NCI-H2196 (cell line): ENCODE measurements at regions not wholly inside any gene's neighbourhood (a gene's known extent, or its start where the extent isn't known, plus 50 kb on each side); places are given as distances from the start of the nearest gene placed in this dataset.

Experiments used
- DNase-seq: peaks from one replicate; lab custom pipeline; 2025; ENCODE audit not compliant: unreplicated experiment; lab: John Stamatoyannopoulos, UW

GRCh38 chr10:4067931-4068561, 283.0 kb upstream of the KLF6 start:
- no peak for DNase-seq

- no peak for DNase-seq
These were observed 282.5 kb upstream of the KLF6 start for GRCh38 chr10:4067531-4067930.

GRCh38 chr10:4066581-4067390, 281.8 kb upstream of the KLF6 start:
- no peak for DNase-seq

- no peak for DNase-seq
These were observed 279.5 kb upstream of the KLF6 start for GRCh38 chr10:4064489-4064888.

- DNase-seq: no peak
These were observed 278.7 kb upstream of the KLF6 start for GRCh38 chr10:4063717-4064116.

GRCh38 chr10:4062751-4063150, 277.7 kb upstream of the KLF6 start:
- DNase-seq: no peak

- DNase-seq: no peak
These were observed 277.1 kb upstream of the KLF6 start for GRCh38 chr10:4062072-4062471.

- DNase-seq: no peak
These were observed 276.5 kb upstream of the KLF6 start for GRCh38 chr10:4061441-4061951.

- no peak for DNase-seq
These were observed 274.6 kb upstream of the KLF6 start for GRCh38 chr10:4059471-4060138.

GRCh38 chr10:4058514-4059029, 273.6 kb upstream of the KLF6 start:
- no peak for DNase-seq

- no peak for DNase-seq
These were observed 272.9 kb upstream of the KLF6 start for GRCh38 chr10:4057725-4058513.

GRCh38 chr10:4057021-4057420, 272.0 kb upstream of the KLF6 start:
- DNase-seq: no peak

- DNase-seq: no peak
These were observed 269.8 kb upstream of the KLF6 start for GRCh38 chr10:4054656-4055435.

- DNase-seq: no peak
These were observed 268.9 kb upstream of the KLF6 start for GRCh38 chr10:4053940-4054339.

GRCh38 chr10:4051641-4052151, 266.7 kb upstream of the KLF6 start:
- DNase-seq: no peak

- DNase-seq: no peak
These were observed 266.1 kb upstream of the KLF6 start for GRCh38 chr10:4051011-4051640.

GRCh38 chr10:4050061-4050460, 265.1 kb upstream of the KLF6 start:
- no peak for DNase-seq

- no peak for DNase-seq
These were observed 264.3 kb upstream of the KLF6 start for GRCh38 chr10:4049348-4049747.

- DNase-seq: no peak
These were observed 263.3 kb upstream of the KLF6 start for GRCh38 chr10:4048236-4048864.
